Upper lobe of left lung (tissue), 6 donors: ENCODE measurements at regions not wholly inside any gene's neighbourhood (a gene's known extent, or its start where the extent isn't known, plus 50 kb on each side); places are given as distances from the start of the nearest gene placed in this dataset.

ENCODE experiments used
- ATAC-seq, 2 donors: fragments of 200-7000 bp; cut with Tn5 transposase; one replicate each; pipeline ENCODE4 v1.9.1; 2022; ENCODE audit warnings: mild to moderate bottlenecking in 2 of 2, moderate library complexity in 2 of 2; ENCODE audit not compliant: low FRiP score in 2 of 2
- DNase-seq, 2 donors: peaks; one replicate each; pipeline ENCODE4 v3.0.0-alpha.2; 2019 to 2020
- H3K27ac ChIP-seq, 4 donors: fragments of 200-600 bp; sonication (generic); one replicate each; pipeline ENCODE4 v1.5.1; 2016 to 2019
- H3K27me3 ChIP-seq, 4 donors: fragments of 200-600 bp; sonication (generic); one replicate each; pipeline ENCODE4 v1.5.1; 2017 to 2019
- H3K36me3 ChIP-seq, 4 donors: fragments of 200-600 bp; sonication (generic); one replicate each; pipeline ENCODE4 v1.5.1; 2016 to 2019
- H3K4me1 ChIP-seq, 4 donors: fragments of 200-600 bp; sonication (generic); one replicate each; pipeline ENCODE4 v1.5.1; 2018 to 2019
- H3K4me3 ChIP-seq, 4 donors: fragments of 200-600 bp; sonication (generic); one replicate each; pipeline ENCODE4 v1.5.1; 2017 to 2019; ENCODE audit warnings: mild to moderate bottlenecking in 2 of 4, moderate library complexity in 1 of 4
- H3K9me3 ChIP-seq, 4 donors: fragments of 200-600 bp; sonication (generic); one replicate each; pipeline ENCODE4 v1.5.1; 2018 to 2019
- CTCF ChIP-seq, 6 experiments: fragments of 450-650 bp in 4 of 6; fragments of 200-600 bp in 2 of 6; sonication (generic) in 2 of 6; IDR thresholded peaks; one replicate each; pipeline ENCODE4 v1.5.1; 2016 to 2019; ENCODE audit warnings: antibody characterized with exemption in 6 of 6
- EP300 ChIP-seq, 4 donors: sonication (generic); formaldehyde crosslinking; IDR thresholded peaks; one replicate each; pipeline ENCODE4 v1.5.1; 2017; ENCODE audit warnings: antibody characterized with exemption in 4 of 4, control low read depth in 2 of 4
- POLR2A ChIP-seq, 4 donors: fragments of 450-650 bp; IDR thresholded peaks; one replicate each; pipeline ENCODE4 v1.5.1; 2016 to 2017; ENCODE audit warnings: antibody characterized with exemption in 4 of 4, mild to moderate bottlenecking in 2 of 4
- POLR2AphosphoS5 ChIP-seq, 2 donors: sonication (generic); formaldehyde crosslinking; IDR thresholded peaks; one replicate each; pipeline ENCODE4 v1.5.1; 2017; ENCODE audit warnings: antibody characterized with exemption in 2 of 2
- WGBS, 2 donors: methylation state at CpG; one replicate each; pipeline ENCODE4 v1.1.5; 2017 to 2018; 5-methylcytosine and 5-hydroxymethylcytosine counted together
- donor health status: DM: no; HTN: no; CAD: no; lungs with moderate emphysema.
- donor health status: DM: no; HTN: yes; CAD: no; lungs with severe emphysema.

GRCh38 chr13:74024856-74025255 lies 109.3 kb downstream of the KLF12 start:
- no peak for ATAC-seq
- H3K27me3 ChIP-seq, result no peaks in the 10 kb centered on the region
- no peaks in the 10 kb centered on the region for H3K36me3 ChIP-seq
- no peaks in the 10 kb centered on the region for H3K4me1 ChIP-seq
- no peak overlapping the region for H3K4me3 ChIP-seq
- no peak for DNase-seq
- H3K27ac ChIP-seq, result no peak overlapping the region
- no peaks in the 10 kb centered on the region for H3K9me3 ChIP-seq
- TF ChIP-seq EP300 (IDR thresholded peaks at IDR 0.05) (no peak), CTCF (IDR thresholded peaks at IDR 0.05) (no peak), POLR2AphosphoS5 (IDR thresholded peaks at IDR 0.05) (no peak), POLR2A (IDR thresholded peaks at IDR 0.05) (no peak)

- Histone ChIP-seq H3K36me3 (no peaks in the 10 kb centered on the region), H3K4me1 (no peaks in the 10 kb centered on the region), H3K4me3 (no peak overlapping the region), H3K27me3 (no peaks in the 10 kb centered on the region), H3K27ac (no peak overlapping the region), H3K9me3 (no peaks in the 10 kb centered on the region)
- no peak for ATAC-seq
- DNase-seq, result no peak
- 55 to 72% methylated on average over 4 of the region's 4 CpGs for WGBS, 2 donors
- TF ChIP-seq POLR2A (IDR thresholded peaks at IDR 0.05) (no peak), POLR2AphosphoS5 (IDR thresholded peaks at IDR 0.05) (no peak), CTCF (IDR thresholded peaks at IDR 0.05) (no peak)
Observed at GRCh38 chr13:74024314-74024713, 109.9 kb downstream of the KLF12 start.

- no peak for TF ChIP-seq POLR2A (IDR thresholded peaks at IDR 0.05)
- no peak for TF ChIP-seq EP300 (IDR thresholded peaks at IDR 0.05)
- TF ChIP-seq POLR2AphosphoS5 (IDR thresholded peaks at IDR 0.05), result no peak
- TF ChIP-seq CTCF (IDR thresholded peaks at IDR 0.05), result no peak
- WGBS, 2 donors, result 93 to 100% methylated on average over 2 of the region's 2 CpGs
- Histone ChIP-seq H3K27me3 (no peaks in the 10 kb centered on the region), H3K27ac (no peak overlapping the region), H3K36me3 (no peaks in the 10 kb centered on the region), H3K9me3 (no peaks in the 10 kb centered on the region), H3K4me1 (no peaks in the 10 kb centered on the region), H3K4me3 (no peak overlapping the region)
- ATAC-seq (no peak), DNase-seq (no peak)
Observed at GRCh38 chr13:74023484-74023883, 110.7 kb downstream of the KLF12 start.

- no peaks in the 10 kb centered on the region for H3K27me3 ChIP-seq
- H3K4me1 ChIP-seq, result no peaks in the 10 kb centered on the region
- no peak for TF ChIP-seq POLR2AphosphoS5 (IDR thresholded peaks at IDR 0.05)
- no peak for TF ChIP-seq EP300 (IDR thresholded peaks at IDR 0.05)
- TF ChIP-seq CTCF (IDR thresholded peaks at IDR 0.05), result no peak
- no peak for TF ChIP-seq POLR2A (IDR thresholded peaks at IDR 0.05)
- no peaks in the 10 kb centered on the region for H3K9me3 ChIP-seq
- DNase-seq (no peak), ATAC-seq (no peak)
- H3K4me3 ChIP-seq, result no peak overlapping the region
- WGBS, 2 donors, result 53 to 61% methylated on average over 2 of the region's 2 CpGs
- no peaks in the 10 kb centered on the region for H3K36me3 ChIP-seq
- H3K27ac ChIP-seq, result no peak overlapping the region
Observed at GRCh38 chr13:74021505-74021904, 112.7 kb downstream of the KLF12 start.

- no peak for ATAC-seq
- DNase-seq, result no peak
- 86% methylated on average over 1 of the region's 1 CpG for WGBS, 2 donors
- Histone ChIP-seq H3K36me3 (no peaks in the 10 kb centered on the region), H3K4me3 (no peak overlapping the region), H3K27ac (no peak overlapping the region), H3K4me1 (no peaks in the 10 kb centered on the region), H3K27me3 (no peaks in the 10 kb centered on the region), H3K9me3 (no peaks in the 10 kb centered on the region)
- TF ChIP-seq POLR2AphosphoS5 (IDR thresholded peaks at IDR 0.05), result no peak
- TF ChIP-seq CTCF (IDR thresholded peaks at IDR 0.05), result no peak
- no peak for TF ChIP-seq POLR2A (IDR thresholded peaks at IDR 0.05)
- no peak for TF ChIP-seq EP300 (IDR thresholded peaks at IDR 0.05)
Observed at GRCh38 chr13:74018062-74018431, 116.2 kb downstream of the KLF12 start.
